ENCODE measurements at regions not wholly inside any gene's neighbourhood (a gene's known extent, or its start where the extent isn't known, plus 50 kb on each side); places are given as distances from the start of the nearest gene placed in this dataset.
A peak's percentile ranks its signal among the peaks of the same experiment; 100 is the strongest.

DNA sequence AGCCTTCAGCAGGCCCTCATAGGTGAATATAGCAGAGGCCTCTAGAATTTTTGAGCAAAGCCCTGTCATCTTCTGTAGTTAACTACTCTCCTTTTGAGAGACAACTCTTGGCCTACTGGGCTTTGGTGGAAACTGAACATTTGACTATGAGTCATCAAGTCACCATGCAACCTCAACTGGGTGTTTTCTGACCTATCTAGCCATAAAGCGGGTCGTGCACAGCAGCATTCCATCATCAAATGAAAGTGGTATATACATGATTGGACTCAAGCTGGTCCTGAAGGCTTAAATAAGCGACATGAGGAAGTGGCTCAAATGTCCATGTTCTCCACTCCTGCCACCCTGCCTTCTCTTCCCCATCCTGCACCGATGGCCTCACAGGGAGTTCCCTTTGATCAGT is 1115.5 kb downstream of the TAF11L14 start:
- Mint-ChIP-seq H3K4me3 (no peak overlapping the region), H3K27ac (no peak overlapping the region), H3K4me1 (peaks cover 38% of the 10 kb centered on the region), H3K27me3 (no peaks in the 10 kb centered on the region), H3K9me3 (peaks cover 3% of the 10 kb centered on the region), H3K36me3 (ENCODE audit: low read depth) (peaks cover 4% of the 10 kb centered on the region)
- DNase-seq: peak; percentile 63
- intact Hi-C loops (cut with micrococcal nuclease): no loop called here

DNA sequence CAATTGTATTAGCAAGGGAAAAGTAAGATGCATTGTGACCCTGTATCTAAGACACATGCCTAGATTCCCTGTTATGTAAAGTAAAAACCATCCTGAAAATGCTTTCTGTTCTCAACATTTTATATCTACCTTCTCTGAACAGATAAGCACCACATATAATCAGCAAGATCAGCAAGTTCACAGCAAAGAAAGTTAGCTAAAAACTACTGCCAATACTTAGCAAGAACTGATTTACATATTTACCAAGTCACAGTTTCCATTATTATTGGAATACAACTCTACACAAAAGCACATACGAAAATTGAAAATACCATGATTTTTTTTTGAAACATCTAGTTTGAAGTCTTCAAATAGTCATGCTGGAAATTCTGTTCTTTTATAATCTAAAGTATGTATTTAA is 1118.1 kb downstream of the TAF11L14 start:
- Mint-ChIP-seq H3K4me3 (no peak overlapping the region), H3K9me3 (peaks cover 3% of the 10 kb centered on the region), H3K36me3 (ENCODE audit: low read depth) (peaks cover 2% of the 10 kb centered on the region), H3K4me1 (peaks cover 21% of the 10 kb centered on the region), H3K27me3 (peaks cover 2% of the 10 kb centered on the region), H3K27ac (peak overlapping the region; percentile 69)
- intact Hi-C loops (cut with micrococcal nuclease): loop anchor here (1.0 kb wide), 1 partner anchor 8 kb away; no protein-coding TSS in a partner anchor
- DNase-seq: no peak

DNA sequence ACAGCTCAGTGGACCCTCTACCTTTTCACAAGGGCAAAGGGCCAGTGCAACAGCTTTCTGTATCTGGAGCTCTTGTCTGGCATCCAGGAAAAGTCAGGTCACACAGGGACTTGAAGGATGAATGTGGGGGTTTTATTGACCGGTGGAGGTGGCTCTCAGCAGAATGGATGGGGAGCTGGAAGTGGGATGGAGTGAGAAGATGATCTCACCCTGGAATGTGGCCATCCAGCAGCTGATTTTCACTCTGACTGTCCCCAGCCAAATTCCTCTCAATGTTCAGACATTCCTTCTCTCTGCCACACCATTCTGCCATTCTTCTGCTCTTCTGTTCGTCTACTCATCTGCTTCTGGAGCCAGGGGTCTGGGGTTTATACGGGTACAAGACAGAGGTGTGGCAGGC is 1119.9 kb downstream of the TAF11L14 start:
- no peaks in the 10 kb centered on the region for H3K36me3 Mint-ChIP-seq (ENCODE audit: low read depth)
- DNase-seq: no peak
- intact Hi-C loops (cut with micrococcal nuclease): no loop called here
- H3K27ac Mint-ChIP-seq: no peak overlapping the region
- H3K4me3 Mint-ChIP-seq: no peak overlapping the region
- H3K27me3 Mint-ChIP-seq: peaks cover 2% of the 10 kb centered on the region
- peaks cover 3% of the 10 kb centered on the region for H3K9me3 Mint-ChIP-seq
- H3K4me1 Mint-ChIP-seq: peaks cover 14% of the 10 kb centered on the region

- intact Hi-C loops (cut with micrococcal nuclease): loop anchor here (1.0 to 10.0 kb wide), 4 partner anchors 16 to 947 kb away; no protein-coding TSS in a partner anchor
Measured at GRCh38 chr5:18761801-18762200, 1127.5 kb downstream of the TAF11L14 start.

DNA sequence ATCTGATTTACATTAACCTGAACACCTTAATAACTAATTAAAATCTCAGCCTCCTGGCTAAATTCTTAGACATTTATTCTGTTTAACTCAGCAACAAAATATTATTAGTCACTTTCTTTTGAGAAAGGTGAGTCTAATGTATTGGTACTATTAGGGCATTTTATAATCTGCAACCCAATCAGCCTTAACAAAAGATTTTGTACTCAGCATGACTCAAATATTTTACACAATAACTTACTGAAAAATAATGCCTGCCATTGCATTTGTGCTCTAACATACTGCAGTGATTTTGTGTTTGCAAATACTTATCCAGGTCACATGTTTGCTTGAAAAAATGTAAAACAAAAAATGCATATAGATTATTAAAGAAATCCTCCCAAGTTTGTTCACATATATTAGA is 1129.9 kb downstream of the TAF11L14 start:
- DNase-seq: no peak
- H3K27me3 Mint-ChIP-seq: peaks cover 4% of the 10 kb centered on the region
- no peaks in the 10 kb centered on the region for H3K9me3 Mint-ChIP-seq
- no peak overlapping the region for H3K4me3 Mint-ChIP-seq
- intact Hi-C loops (cut with micrococcal nuclease): loop anchor here (10.0 kb wide), 2 partner anchors 451 to 949 kb away; no protein-coding TSS in a partner anchor
- H3K36me3 Mint-ChIP-seq (ENCODE audit: low read depth): no peaks in the 10 kb centered on the region
- peaks cover 3% of the 10 kb centered on the region for H3K4me1 Mint-ChIP-seq
- H3K27ac Mint-ChIP-seq: no peak overlapping the region

More at GRCh38 chr5:18761801-18762200, 1127.5 kb downstream of the TAF11L14 start:
- H3K4me1 Mint-ChIP-seq: peaks cover 3% of the 10 kb centered on the region
- no peak for DNase-seq
- no peaks in the 10 kb centered on the region for H3K36me3 Mint-ChIP-seq (ENCODE audit: low read depth)
- H3K27ac Mint-ChIP-seq: no peak overlapping the region
- H3K27me3 Mint-ChIP-seq: peaks cover 4% of the 10 kb centered on the region
- H3K9me3 Mint-ChIP-seq: no peaks in the 10 kb centered on the region
- H3K4me3 Mint-ChIP-seq: no peak overlapping the region

DNA sequence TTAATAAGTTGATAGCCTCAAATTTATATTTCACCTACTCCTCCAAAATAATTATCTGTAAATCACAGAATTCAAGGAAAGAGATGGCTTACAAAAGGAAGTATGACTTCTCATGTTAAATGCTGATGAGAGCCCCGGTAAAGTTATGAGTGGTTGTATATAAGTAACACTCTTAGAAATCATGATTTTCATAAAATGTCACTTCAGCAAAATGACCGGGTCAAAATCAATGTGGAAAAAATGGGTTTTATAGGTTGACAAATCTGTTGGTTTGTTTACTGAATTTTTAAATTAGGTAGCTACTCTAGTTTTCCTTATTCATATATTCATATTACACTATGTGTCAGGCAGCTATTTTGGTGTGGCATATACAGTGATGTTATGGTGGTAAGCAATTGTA is 1131.0 kb downstream of the TAF11L14 start:
- Mint-ChIP-seq H3K27ac (no peak overlapping the region), H3K36me3 (ENCODE audit: low read depth) (no peaks in the 10 kb centered on the region), H3K4me3 (no peak overlapping the region), H3K27me3 (peaks cover 5% of the 10 kb centered on the region), H3K9me3 (no peaks in the 10 kb centered on the region), H3K4me1 (peaks cover 3% of the 10 kb centered on the region)
- intact Hi-C loops (cut with micrococcal nuclease): loop anchor here (10.0 kb wide), 2 partner anchors 449 to 951 kb away; no protein-coding TSS in a partner anchor
- no peak for DNase-seq

GRCh38 chr5:18771097-18771610 is 1136.9 kb downstream of the TAF11L14 start:
- no peaks in the 10 kb centered on the region for H3K4me1 Mint-ChIP-seq
- H3K36me3 Mint-ChIP-seq (ENCODE audit: low read depth): no peaks in the 10 kb centered on the region
- intact Hi-C loops (cut with micrococcal nuclease): no loop called here
- H3K4me3 Mint-ChIP-seq: no peak overlapping the region
- no peak for DNase-seq
- peaks cover 9% of the 10 kb centered on the region for H3K27me3 Mint-ChIP-seq
- H3K27ac Mint-ChIP-seq: no peak overlapping the region
- H3K9me3 Mint-ChIP-seq: no peaks in the 10 kb centered on the region

- intact Hi-C loops (cut with micrococcal nuclease): no loop called here
- DNase-seq: no peak
- peaks cover 9% of the 10 kb centered on the region for H3K27me3 Mint-ChIP-seq
- no peaks in the 10 kb centered on the region for H3K4me1 Mint-ChIP-seq
- no peak overlapping the region for H3K4me3 Mint-ChIP-seq
- H3K27ac Mint-ChIP-seq: no peak overlapping the region
- H3K36me3 Mint-ChIP-seq (ENCODE audit: low read depth): no peaks in the 10 kb centered on the region
- H3K9me3 Mint-ChIP-seq: no peaks in the 10 kb centered on the region
Measured at GRCh38 chr5:18772475-18772874, 1138.2 kb downstream of the TAF11L14 start.

DNA sequence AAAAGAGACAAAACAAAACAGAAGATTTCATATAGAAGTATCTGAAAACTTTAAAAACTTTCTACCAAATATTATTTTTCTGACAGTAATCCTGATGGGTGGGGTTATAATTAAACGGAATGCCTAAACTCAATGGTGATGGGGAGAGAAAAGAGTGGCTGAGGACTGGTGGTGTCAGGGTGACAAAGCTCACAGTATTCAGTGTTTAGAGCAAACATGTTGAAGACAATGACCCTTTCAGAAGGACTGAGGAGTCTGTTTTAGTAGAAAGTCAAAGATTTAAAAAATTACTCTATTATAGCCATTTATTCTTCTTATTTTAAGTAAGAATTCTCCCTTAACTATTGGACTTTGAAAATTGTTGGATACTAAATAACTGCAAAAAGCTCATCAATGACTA is 1144.0 kb downstream of the TAF11L14 start:
- no peak overlapping the region for H3K4me3 Mint-ChIP-seq
- H3K27ac Mint-ChIP-seq: no peak overlapping the region
- H3K9me3 Mint-ChIP-seq: no peaks in the 10 kb centered on the region
- H3K27me3 Mint-ChIP-seq: peaks cover 2% of the 10 kb centered on the region
- intact Hi-C loops (cut with micrococcal nuclease): no loop called here
- H3K4me1 Mint-ChIP-seq: no peaks in the 10 kb centered on the region
- no peak for DNase-seq
- no peaks in the 10 kb centered on the region for H3K36me3 Mint-ChIP-seq (ENCODE audit: low read depth)

GRCh38 chr5:18789218-18789998 is 1155.1 kb downstream of the TAF11L14 start:
- no peaks in the 10 kb centered on the region for H3K36me3 Mint-ChIP-seq (ENCODE audit: low read depth)
- no peaks in the 10 kb centered on the region for H3K27me3 Mint-ChIP-seq
- no peak overlapping the region for H3K27ac Mint-ChIP-seq
- intact Hi-C loops (cut with micrococcal nuclease): no loop called here
- DNase-seq: no peak
- H3K4me1 Mint-ChIP-seq: no peaks in the 10 kb centered on the region
- H3K9me3 Mint-ChIP-seq: no peaks in the 10 kb centered on the region
- no peak overlapping the region for H3K4me3 Mint-ChIP-seq

- intact Hi-C loops (cut with micrococcal nuclease): no loop called here
Measured at GRCh38 chr5:18792145-18792544, 1157.9 kb downstream of the TAF11L14 start.

DNA sequence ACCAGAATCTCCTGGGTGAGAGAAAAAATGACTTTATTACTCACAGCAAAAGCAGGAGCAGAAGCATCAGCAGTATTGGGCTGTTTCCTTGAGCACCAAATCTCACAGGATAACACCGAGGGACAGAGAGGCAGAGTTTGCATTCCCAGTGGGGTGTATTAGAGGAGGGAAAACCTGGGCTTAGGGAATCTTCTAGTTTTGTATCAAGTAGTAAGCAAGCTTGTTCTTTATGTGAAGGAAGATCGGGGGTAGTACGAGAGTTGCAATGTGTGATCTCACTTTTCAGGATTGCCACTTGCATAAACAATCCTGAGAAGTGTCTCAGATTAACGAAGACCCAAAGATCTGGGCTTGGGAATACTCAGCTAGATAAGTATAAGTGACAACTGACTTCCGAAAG is 1163.0 kb downstream of the TAF11L14 start:
- intact Hi-C loops (cut with micrococcal nuclease): no loop called here
- DNase-seq: no peak
- H3K9me3 Mint-ChIP-seq: no peaks in the 10 kb centered on the region
- H3K4me3 Mint-ChIP-seq: no peak overlapping the region
- H3K4me1 Mint-ChIP-seq: no peaks in the 10 kb centered on the region
- H3K27ac Mint-ChIP-seq: no peak overlapping the region
- no peaks in the 10 kb centered on the region for H3K27me3 Mint-ChIP-seq
- H3K36me3 Mint-ChIP-seq (ENCODE audit: low read depth): no peaks in the 10 kb centered on the region

More at GRCh38 chr5:18792145-18792544, 1157.9 kb downstream of the TAF11L14 start:
- no peaks in the 10 kb centered on the region for H3K27me3 Mint-ChIP-seq
- H3K36me3 Mint-ChIP-seq (ENCODE audit: low read depth): no peaks in the 10 kb centered on the region
- H3K9me3 Mint-ChIP-seq: no peaks in the 10 kb centered on the region
- DNase-seq: no peak
- H3K27ac Mint-ChIP-seq: no peak overlapping the region
- H3K4me3 Mint-ChIP-seq: no peak overlapping the region
- no peaks in the 10 kb centered on the region for H3K4me1 Mint-ChIP-seq

- H3K4me3 Mint-ChIP-seq: no peak overlapping the region
- no peak overlapping the region for H3K27ac Mint-ChIP-seq
- no peaks in the 10 kb centered on the region for H3K4me1 Mint-ChIP-seq
- no peaks in the 10 kb centered on the region for H3K36me3 Mint-ChIP-seq (ENCODE audit: low read depth)
- H3K27me3 Mint-ChIP-seq: no peaks in the 10 kb centered on the region
- H3K9me3 Mint-ChIP-seq: no peaks in the 10 kb centered on the region
- intact Hi-C loops (cut with micrococcal nuclease): no loop called here
- DNase-seq: no peak
Measured at GRCh38 chr5:18798058-18798457, 1163.8 kb downstream of the TAF11L14 start.

- H3K27ac Mint-ChIP-seq: no peak overlapping the region
- intact Hi-C loops (cut with micrococcal nuclease): no loop called here
- no peak overlapping the region for H3K4me3 Mint-ChIP-seq
- no peaks in the 10 kb centered on the region for H3K4me1 Mint-ChIP-seq
- no peaks in the 10 kb centered on the region for H3K9me3 Mint-ChIP-seq
- H3K36me3 Mint-ChIP-seq (ENCODE audit: low read depth): no peaks in the 10 kb centered on the region
- DNase-seq: no peak
- H3K27me3 Mint-ChIP-seq: no peaks in the 10 kb centered on the region
Measured at GRCh38 chr5:18799482-18800128, 1165.3 kb downstream of the TAF11L14 start.

Data from activated CD4-positive, alpha-beta T cell treated with anti-CD3 and anti-CD28 coated beads, Interleukin-2, amount 10 ng/mL, durations not matched to agents 24 days and 14 days (primary cell).